Right lobe of liver (tissue), 6 donors: ENCODE measurements at regions not wholly inside any gene's neighbourhood (a gene's known extent, or its start where the extent isn't known, plus 50 kb on each side); places are given as distances from the start of the nearest gene placed in this dataset.

Source experiments
- ATAC-seq, 4 donors: fragments of 200-7000 bp; cut with Tn5 transposase; one replicate each; pipeline ENCODE4 v1.9.1; 2020; ENCODE audit warnings: mild to moderate bottlenecking in 4 of 4, moderate library complexity in 4 of 4
- DNase-seq, 3 donors: peaks; one replicate each; pipeline ENCODE4 v3.0.0-alpha.2; 2020
- H3K27ac ChIP-seq, 3 donors: fragments of 200-600 bp; one replicate each; pipeline ENCODE4 v1.8.0; 2022
- H3K27me3 ChIP-seq, 2 donors: fragments of 200-600 bp; one replicate each; pipeline ENCODE4 v1.8.0; 2022
- H3K36me3 ChIP-seq, 4 donors: fragments of 200-600 bp; sonication (generic) in 1 of 4; one replicate each; pipeline versions ENCODE4 v1.5.1 to v1.8.0; 2017 to 2022; ENCODE audit warnings: control low read depth in 1 of 4
- H3K4me1 ChIP-seq, 4 donors: fragments of 200-600 bp; sonication (generic) in 1 of 4; one replicate each; pipeline versions ENCODE4 v1.5.1 to v1.8.0; 2017 to 2022; ENCODE audit warnings: control low read depth in 1 of 4
- H3K4me3 ChIP-seq, 3 donors: fragments of 200-600 bp; one replicate each; pipeline ENCODE4 v1.8.0; 2022
- H3K9me3 ChIP-seq, 4 donors: fragments of 200-600 bp; sonication (generic) in 1 of 4; one replicate each; pipeline versions ENCODE4 v1.5.1 to v1.8.0; 2017 to 2022; ENCODE audit warnings: control low read depth in 1 of 4
- CTCF ChIP-seq, 4 donors: fragments of 200-600 bp in 3 of 4; fragments of 450-650 bp in 1 of 4; IDR thresholded peaks; one replicate each; pipeline versions ENCODE4 v1.5.1 to v1.8.0; 2016 to 2022; ENCODE audit warnings: antibody characterized with exemption in 4 of 4, mild to moderate bottlenecking in 2 of 4
- POLR2A ChIP-seq: fragments of 450-650 bp; IDR thresholded peaks from one replicate; pipeline ENCODE4 v1.6.1; 2017; ENCODE audit warnings: antibody characterized with exemption, mild to moderate bottlenecking
- WGBS: methylation state at CpG from one replicate; pipeline ENCODE4 v1.1.6; 2018; ENCODE audit warnings: low coverage, low lambda C conversion rate; ENCODE audit not compliant: insufficient coverage; ENCODE audit errors: missing lambda C conversion rate; 5-methylcytosine and 5-hydroxymethylcytosine counted together
- intact Hi-C, 2 donors: fragments of 100-400 bp; cut with DNase I; formaldehyde crosslinking; loops; one replicate each; pipeline versions ENCODE4 v1.11.2 to v1.14.1; 2022
- donor health status: DM: no; HTN: yes; CAD: no.
- donor health status: DM: no; HTN: no; CAD: no.
- donor health status: DM: no; HTN: no; CAD: no.
- donor health status: DM: no; HTN: yes; CAD: no.
- donor health status: DM: no; HTN: yes; CAD: no.

- ATAC-seq (peak; percentile 100), DNase-seq (no peak)
- intact Hi-C loops: no loop called here
- H3K27ac ChIP-seq: no peak overlapping the region
- no peak overlapping the region for H3K4me3 ChIP-seq
- TF ChIP-seq POLR2A: no peak
- TF ChIP-seq CTCF (IDR thresholded peaks at IDR 0.05): peak; percentile 79 to 91 (median 83)
- H3K4me1 ChIP-seq: no peaks in the 10 kb centered on the region
- H3K27me3 ChIP-seq: no peaks in the 10 kb centered on the region
- H3K36me3 ChIP-seq: no peaks in the 10 kb centered on the region
- H3K9me3 ChIP-seq: no peaks in the 10 kb centered on the region
- WGBS: 4% methylated on average over 3 of the region's 3 CpGs
Observed at GRCh38 chr4:107183155-107183774, 147.2 kb upstream of the DKK2 start.

GRCh38 chr4:107182347-107182746 is 146.2 kb upstream of the DKK2 start:
- no peak overlapping the region for H3K4me3 ChIP-seq
- H3K9me3 ChIP-seq: no peaks in the 10 kb centered on the region
- H3K4me1 ChIP-seq: no peaks in the 10 kb centered on the region
- intact Hi-C loops: no loop called here
- H3K36me3 ChIP-seq: no peaks in the 10 kb centered on the region
- WGBS: 100% methylated on average over 3 of the region's 3 CpGs
- no peak for DNase-seq
- H3K27me3 ChIP-seq: no peaks in the 10 kb centered on the region
- no peak for ATAC-seq
- H3K27ac ChIP-seq: no peak overlapping the region
- TF ChIP-seq POLR2A: no peak
- no peak for TF ChIP-seq CTCF (IDR thresholded peaks at IDR 0.05)

- ATAC-seq: no peak
- 67% methylated on average over 1 of the region's 1 CpG for WGBS
- DNase-seq: no peak
- H3K4me1 ChIP-seq: no peaks in the 10 kb centered on the region
- no peaks in the 10 kb centered on the region for H3K9me3 ChIP-seq
- H3K27me3 ChIP-seq: no peaks in the 10 kb centered on the region
- intact Hi-C loops: no loop called here
- no peak overlapping the region for H3K27ac ChIP-seq
- no peaks in the 10 kb centered on the region for H3K36me3 ChIP-seq
- H3K4me3 ChIP-seq: no peak overlapping the region
- TF ChIP-seq POLR2A (no peak), CTCF (IDR thresholded peaks at IDR 0.05) (no peak)
Observed at GRCh38 chr4:107166873-107167450, 130.8 kb upstream of the DKK2 start.

DNA sequence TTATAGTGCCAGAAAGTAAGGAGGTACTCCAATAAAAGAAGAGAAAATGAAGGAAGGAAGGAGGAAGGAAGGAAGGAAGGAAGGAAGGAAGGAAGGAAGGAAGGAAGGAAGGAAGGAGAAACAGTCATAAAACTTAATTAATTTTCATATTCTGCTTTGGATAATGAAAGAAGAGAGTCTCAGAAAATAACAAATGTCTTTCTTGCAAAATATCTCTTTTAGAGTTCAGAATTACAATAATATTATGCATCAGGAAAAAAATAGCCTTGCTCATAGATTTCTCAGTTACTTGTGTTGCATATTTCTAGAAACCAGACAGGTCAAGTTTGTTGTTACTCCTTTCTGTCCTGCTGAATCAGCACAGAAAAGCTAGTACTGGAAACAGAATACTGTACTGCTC is 130.1 kb upstream of the DKK2 start:
- Histone ChIP-seq H3K4me3 (no peak overlapping the region), H3K9me3 (no peaks in the 10 kb centered on the region), H3K36me3 (no peaks in the 10 kb centered on the region), H3K27ac (no peak overlapping the region), H3K27me3 (no peaks in the 10 kb centered on the region), H3K4me1 (no peaks in the 10 kb centered on the region)
- intact Hi-C loops: no loop called here
- TF ChIP-seq CTCF (IDR thresholded peaks at IDR 0.05) (no peak), POLR2A (no peak)
- ATAC-seq (no peak), DNase-seq (no peak)
